ENCODE measurements at regions not wholly inside any gene's neighbourhood (a gene's known extent, or its start where the extent isn't known, plus 50 kb on each side); places are given as distances from the start of the nearest gene placed in this dataset.
A peak's percentile ranks its signal among the peaks of the same experiment; 100 is the strongest.

DNA sequence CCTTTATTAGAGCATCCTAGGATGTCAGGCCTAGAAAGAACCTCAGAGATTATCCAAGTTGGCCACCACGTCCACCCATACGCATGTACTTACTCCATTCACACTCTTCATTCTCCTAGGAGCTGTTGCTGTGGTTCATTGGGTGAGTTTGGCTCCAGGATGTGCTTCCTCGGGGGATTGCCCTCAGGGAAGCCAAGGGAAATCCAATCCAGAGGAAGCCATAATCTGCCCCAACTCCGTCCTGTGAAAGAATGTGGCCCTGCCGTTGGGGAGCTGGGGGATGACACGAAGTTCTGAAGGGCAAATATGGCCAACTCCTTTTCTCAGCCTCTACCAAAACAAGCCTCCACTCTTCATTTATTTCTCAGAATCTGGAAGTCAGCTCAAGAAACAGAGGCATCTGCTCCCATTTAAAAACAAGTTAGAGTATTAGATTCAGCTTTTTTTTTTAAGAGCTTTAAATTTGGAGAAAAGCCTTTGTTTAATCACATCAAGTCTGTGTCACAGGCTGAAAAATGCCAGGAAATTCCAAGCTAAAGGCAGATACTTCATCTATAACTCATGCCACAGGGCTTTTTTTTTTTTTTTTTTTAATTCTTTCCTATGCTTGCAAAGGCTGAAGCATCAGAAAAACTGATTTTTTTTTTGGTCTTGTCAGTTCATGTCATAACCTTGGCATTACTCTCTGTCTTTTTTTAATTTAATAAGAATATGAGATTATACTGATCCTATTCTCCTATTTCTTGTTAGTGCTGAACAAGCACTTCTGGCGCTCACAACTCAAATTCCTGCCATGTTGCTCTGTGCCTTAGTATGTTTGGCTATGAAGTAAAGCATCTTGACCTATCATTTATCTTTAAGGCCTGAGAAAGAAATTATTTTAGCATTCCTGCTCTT is 480.9 kb upstream of the MARCKS start:
- Histone ChIP-seq H4K20me1 (replicated peaks; ENCODE audit: control insufficient read depth, extremely low read depth, insufficient read depth, low read length) (no peaks in the 10 kb centered on the region), H3K27ac (ENCODE audit: insufficient read depth, low read depth, low read length) (peak overlapping the region; percentile 71), H3K36me3 (ENCODE audit: control insufficient read depth in 2 of 2, extremely low read depth in 1 of 2, insufficient read depth in 2 of 2, low read length in 2 of 2) (no peaks in the 10 kb centered on the region), H3K9ac (replicated peaks; ENCODE audit: extremely low read depth, insufficient read depth, low read length) (peak overlapping the region; percentile 21), H3K4me2 (ENCODE audit: insufficient read depth, low read length) (peak overlapping the region; percentile 55), H3K4me3 (replicated peaks in 1 of 3; ENCODE audit: insufficient read depth in 1 of 3, low read depth in 1 of 3, low read length in 3 of 3) (no peak overlapping the region), H3K27me3 (ENCODE audit: control insufficient read depth in 2 of 2, insufficient read depth in 2 of 2, low read length in 2 of 2) (no peaks in the 10 kb centered on the region), H3K4me1 (ENCODE audit: control insufficient read depth, extremely low read depth, insufficient read depth, low read length) (peaks cover 15% of the 10 kb centered on the region), H3K9me1 (replicated peaks; ENCODE audit: control insufficient read depth, extremely low read depth, insufficient read depth, low read length) (no peaks in the 10 kb centered on the region), H3K79me2 (ENCODE audit: control insufficient read depth, insufficient read depth, low read length) (no peaks in the 10 kb centered on the region), H3K9me3 (replicated peaks; ENCODE audit: control insufficient read depth, insufficient read depth, low read length) (no peaks in the 10 kb centered on the region), H2AFZ (ENCODE audit: low read depth, low read length) (peak overlapping the region; percentile 80)
- dilution Hi-C loops (cut with MboI; ENCODE audit: extremely low pct_ligation_motif_present, low sequenced_read_pairs) (no loop called here), intact Hi-C loops (cut with micrococcal nuclease) (no loop called here)
- ChIA-PET CTCF (interaction anchor here (0.6 to 1.6 kb wide), 18 partner anchors 8 to 574 kb away, joined by 3 to 8 read pairs (median 3); no protein-coding TSS in a partner anchor), POLR2A (no interaction called here)
- DNase-seq (ENCODE audit: low read depth, low spot score) (peak; percentile 56), FAIRE-seq (no peak)
- TF ChIP-seq MYC (IDR thresholded peaks at IDR 0.05; ENCODE audit: low read depth, low read length) = no peak
- peak; percentile 32 for TF ChIP-seq FOS (IDR thresholded peaks at IDR 0.05; ENCODE audit: borderline replicate concordance, insufficient read depth, low read length)
- no TSS peak for BruUV-seq (replicated peaks)

- H3K9me3 ChIP-seq (replicated peaks; ENCODE audit: control insufficient read depth, insufficient read depth, low read length) = no peaks in the 10 kb centered on the region
- intact Hi-C loops (cut with micrococcal nuclease) (no loop called here), dilution Hi-C loops (cut with MboI; ENCODE audit: extremely low pct_ligation_motif_present, low sequenced_read_pairs) (no loop called here)
- no peak overlapping the region for H3K4me2 ChIP-seq (ENCODE audit: insufficient read depth, low read length)
- TF ChIP-seq POLR2AphosphoS5 (IDR thresholded peaks at IDR 0.05; ENCODE audit: insufficient read depth, low read depth, low read length) (no peak), JUN (IDR thresholded peaks at IDR 0.05; ENCODE audit: borderline replicate concordance, insufficient read depth, insufficient read length, low read depth) (no peak), POLR2A (IDR thresholded peaks at IDR 0.05; ENCODE audit: low read depth, low read length) (no peak), FOS (IDR thresholded peaks at IDR 0.05; ENCODE audit: borderline replicate concordance, insufficient read depth, low read length) (no peak), MYC (IDR thresholded peaks at IDR 0.05; ENCODE audit: low read depth, low read length) (no peak), GATA2 (IDR thresholded peaks at IDR 0.05; ENCODE audit: insufficient read depth, insufficient read length, low read depth, low read length) (no peak), EZH2 (IDR thresholded peaks at IDR 0.05; ENCODE audit: borderline replicate concordance, low read depth, low read length, severe bottlenecking) (no peak)
- TF ChIP-seq, protein P1, sequence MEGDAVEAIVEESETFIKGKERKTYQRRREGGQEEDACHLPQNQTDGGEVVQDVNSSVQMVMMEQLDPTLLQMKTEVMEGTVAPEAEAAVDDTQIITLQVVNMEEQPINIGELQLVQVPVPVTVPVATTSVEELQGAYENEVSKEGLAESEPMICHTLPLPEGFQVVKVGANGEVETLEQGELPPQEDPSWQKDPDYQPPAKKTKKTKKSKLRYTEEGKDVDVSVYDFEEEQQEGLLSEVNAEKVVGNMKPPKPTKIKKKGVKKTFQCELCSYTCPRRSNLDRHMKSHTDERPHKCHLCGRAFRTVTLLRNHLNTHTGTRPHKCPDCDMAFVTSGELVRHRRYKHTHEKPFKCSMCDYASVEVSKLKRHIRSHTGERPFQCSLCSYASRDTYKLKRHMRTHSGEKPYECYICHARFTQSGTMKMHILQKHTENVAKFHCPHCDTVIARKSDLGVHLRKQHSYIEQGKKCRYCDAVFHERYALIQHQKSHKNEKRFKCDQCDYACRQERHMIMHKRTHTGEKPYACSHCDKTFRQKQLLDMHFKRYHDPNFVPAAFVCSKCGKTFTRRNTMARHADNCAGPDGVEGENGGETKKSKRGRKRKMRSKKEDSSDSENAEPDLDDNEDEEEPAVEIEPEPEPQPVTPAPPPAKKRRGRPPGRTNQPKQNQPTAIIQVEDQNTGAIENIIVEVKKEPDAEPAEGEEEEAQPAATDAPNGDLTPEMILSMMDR (IDR thresholded peaks at IDR 0.05; ENCODE audit: extremely low read depth in 1 of 2, insufficient read depth in 1 of 2, low read depth in 1 of 2, low read length in 2 of 2) = no peak
- TF ChIP-seq, protein P2, sequence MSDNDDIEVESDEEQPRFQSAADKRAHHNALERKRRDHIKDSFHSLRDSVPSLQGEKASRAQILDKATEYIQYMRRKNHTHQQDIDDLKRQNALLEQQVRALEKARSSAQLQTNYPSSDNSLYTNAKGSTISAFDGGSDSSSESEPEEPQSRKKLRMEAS (IDR thresholded peaks at IDR 0.05; ENCODE audit: insufficient read depth, insufficient read length) = no peak
- no TSS peak for BruUV-seq (replicated peaks)
- peaks cover 15% of the 10 kb centered on the region for H3K4me1 ChIP-seq (ENCODE audit: control insufficient read depth, extremely low read depth, insufficient read depth, low read length)
- H3K9me1 ChIP-seq (replicated peaks; ENCODE audit: control insufficient read depth, extremely low read depth, insufficient read depth, low read length) = no peaks in the 10 kb centered on the region
- ChIA-PET POLR2A (no interaction called here), CTCF (interaction anchor here (1.0 to 1.6 kb wide), 9 partner anchors 8 to 503 kb away, joined by 3 to 8 read pairs (median 3); no protein-coding TSS in a partner anchor)
- H3K9ac ChIP-seq (replicated peaks; ENCODE audit: extremely low read depth, insufficient read depth, low read length) = no peak overlapping the region
- H3K79me2 ChIP-seq (ENCODE audit: control insufficient read depth, insufficient read depth, low read length) = no peaks in the 10 kb centered on the region
- no peak overlapping the region for H2AFZ ChIP-seq (ENCODE audit: low read depth, low read length)
- H3K27ac ChIP-seq (ENCODE audit: insufficient read depth, low read depth, low read length) = no peak overlapping the region
- H4K20me1 ChIP-seq (replicated peaks; ENCODE audit: control insufficient read depth, extremely low read depth, insufficient read depth, low read length) = no peaks in the 10 kb centered on the region
- no peak for FAIRE-seq
- H3K27me3 ChIP-seq (ENCODE audit: control insufficient read depth in 2 of 2, insufficient read depth in 2 of 2, low read length in 2 of 2) = no peaks in the 10 kb centered on the region
- DNase-seq (ENCODE audit: low read depth, low spot score) = no peak
- H3K4me3 ChIP-seq (replicated peaks in 1 of 3; ENCODE audit: insufficient read depth in 1 of 3, low read depth in 1 of 3, low read length in 3 of 3) = no peak overlapping the region
- no peaks in the 10 kb centered on the region for H3K36me3 ChIP-seq (ENCODE audit: control insufficient read depth in 2 of 2, extremely low read depth in 1 of 2, insufficient read depth in 2 of 2, low read length in 2 of 2)
Observed at GRCh38 chr6:113376847-113377165, 480.3 kb upstream of the MARCKS start.

Measured in endothelial cell of umbilical vein (primary cell).